Caco-2 (cell line): ENCODE measurements at regions not wholly inside any gene's neighbourhood (a gene's known extent, or its start where the extent isn't known, plus 50 kb on each side); places are given as distances from the start of the nearest gene placed in this dataset.

Experiments
- BruUV-seq: library from RNA; stranded (reverse); fragments of 400-500 nt; replicated peaks from 2 replicates; lab custom pipeline; 2021; lab: Mats Ljungman, UMichigan
- CTCF ChIA-PET: fragments of 300-600 bp; sonication (Branson Sonifier 250); formaldehyde crosslinking; loops from one replicate; lab custom pipeline; 2022; ENCODE audit warnings: antibody characterized with exemption; lab: Charles Lee
- POLR2A ChIA-PET: fragments of 300-600 bp; sonication (Branson Sonifier 250); formaldehyde crosslinking; loops from one replicate; lab custom pipeline; 2022; ENCODE audit warnings: antibody characterized with exemption; lab: Charles Lee
- DNase-seq, 2 experiments: peaks; one replicate each; pipeline versions ENCODE4 v3.0.0 to v3.0.0-alpha.2; 2020 to 2022
- H3K27me3 ChIP-seq: replicated peaks from 2 replicates; pipeline ENCODE4 v1.6.0; 2011; ENCODE audit warnings: low read length; ENCODE audit not compliant: control insufficient read depth, insufficient read depth
- H3K36me3 ChIP-seq: 2 replicates; pipeline ENCODE4 v1.5.1; 2011; ENCODE audit warnings: low read length; ENCODE audit not compliant: control insufficient read depth, insufficient read depth
- H3K4me1 ChIP-seq: fragments of 250-450 bp; sonication (Bioruptor Pico); 2 replicates; pipeline ENCODE4 v1.5.1; 2020; ENCODE audit warnings: mild to moderate bottlenecking
- H3K4me3 ChIP-seq: 2 replicates; pipeline ENCODE4 v1.5.1; 2011; ENCODE audit warnings: low read depth, mild to moderate bottlenecking, control low read depth, low read length
- H3K9me3 ChIP-seq: fragments of 250-450 bp; sonication (Bioruptor Pico); 2 replicates; pipeline ENCODE4 v1.5.1; 2020; ENCODE audit warnings: mild to moderate bottlenecking, moderate library complexity
- H3K27ac Mint-ChIP-seq: one replicate; pipeline ENCODE4 v1.8.0; 2022; ENCODE audit warnings: mixed read lengths; ENCODE audit not compliant: unreplicated experiment
- H3K27me3 Mint-ChIP-seq: one replicate; pipeline ENCODE4 v1.8.0; 2022; ENCODE audit warnings: mixed read lengths; ENCODE audit not compliant: insufficient read depth, unreplicated experiment
- H3K36me3 Mint-ChIP-seq: one replicate; pipeline ENCODE4 v1.8.0; 2022; ENCODE audit warnings: mild to moderate bottlenecking, mixed read lengths; ENCODE audit not compliant: insufficient read depth, unreplicated experiment
- H3K4me1 Mint-ChIP-seq: one replicate; pipeline ENCODE4 v1.8.0; 2022; ENCODE audit warnings: low read depth, mixed read lengths; ENCODE audit not compliant: unreplicated experiment
- H3K4me3 Mint-ChIP-seq: one replicate; pipeline ENCODE4 v1.8.0; 2022; ENCODE audit warnings: mild to moderate bottlenecking, moderate library complexity, mixed read lengths; ENCODE audit not compliant: unreplicated experiment
- H3K9me3 Mint-ChIP-seq: one replicate; pipeline ENCODE4 v1.8.0; 2022; ENCODE audit warnings: mixed read lengths; ENCODE audit not compliant: unreplicated experiment
- CTCF ChIP-seq, 2 experiments: fragments of 200-600 bp in 1 of 2; IDR thresholded peaks; 1 replicate in 1 of 2; 2 replicates in 1 of 2; pipeline versions ENCODE4 v1.5.1 to v1.8.0; 2011 to 2022; ENCODE audit warnings: antibody characterized with exemption in 1 of 2, control low read depth in 1 of 2, inconsistent platforms in 1 of 2, low read depth in 1 of 2, low read length in 1 of 2, mild to moderate bottlenecking in 1 of 2, moderate library complexity in 1 of 2; ENCODE audit not compliant: insufficient read depth in 1 of 2, severe bottlenecking in 1 of 2, unreplicated experiment in 1 of 2
- intact Hi-C: fragments of 100-400 bp; cut with micrococcal nuclease; formaldehyde crosslinking; loops from one replicate; pipeline ENCODE4 v1.10.0; 2022; ENCODE audit not compliant: unreplicated experiment

- no peak for DNase-seq
- Mint-ChIP-seq H3K4me1 (no peaks in the 10 kb centered on the region), H3K27me3 (peaks cover 10% of the 10 kb centered on the region), H3K36me3 (peaks cover 4% of the 10 kb centered on the region), H3K4me3 (no peak overlapping the region), H3K9me3 (no peaks in the 10 kb centered on the region), H3K27ac (no peak overlapping the region)
- Histone ChIP-seq H3K36me3 (no peaks in the 10 kb centered on the region), H3K9me3 (no peaks in the 10 kb centered on the region), H3K27me3 (no peaks in the 10 kb centered on the region), H3K4me3 (no peak overlapping the region), H3K4me1 (no peaks in the 10 kb centered on the region)
- ChIA-PET POLR2A (no interaction called here), CTCF (no interaction called here)
- no peak for TF ChIP-seq CTCF (IDR thresholded peaks at IDR 0.05; ENCODE audit: insufficient read depth in 1 of 2, low read depth in 1 of 2, low read length in 1 of 2, severe bottlenecking in 1 of 2, unreplicated experiment in 1 of 2)
- intact Hi-C loops, result no loop called here
- no TSS peak for BruUV-seq
Measured at GRCh38 chr3:10721101-10721500, 94.9 kb upstream of the SLC6A11 start.

GRCh38 chr3:10722911-10723310, 93.1 kb upstream of the SLC6A11 start:
- no peak for DNase-seq
- Histone ChIP-seq H3K4me1 (no peaks in the 10 kb centered on the region), H3K4me3 (no peak overlapping the region), H3K9me3 (no peaks in the 10 kb centered on the region), H3K36me3 (no peaks in the 10 kb centered on the region), H3K27me3 (no peaks in the 10 kb centered on the region)
- BruUV-seq, result no TSS peak
- Mint-ChIP-seq H3K4me1 (no peaks in the 10 kb centered on the region), H3K4me3 (no peak overlapping the region), H3K27me3 (peaks cover 13% of the 10 kb centered on the region), H3K27ac (no peak overlapping the region), H3K36me3 (peaks cover 5% of the 10 kb centered on the region), H3K9me3 (no peaks in the 10 kb centered on the region)
- CTCF ChIA-PET, result no interaction called here
- intact Hi-C loops, result no loop called here
- POLR2A ChIA-PET, result no interaction called here
- TF ChIP-seq CTCF (IDR thresholded peaks at IDR 0.05; ENCODE audit: insufficient read depth in 1 of 2, low read depth in 1 of 2, low read length in 1 of 2, severe bottlenecking in 1 of 2, unreplicated experiment in 1 of 2), result no peak

GRCh38 chr3:10723991-10724390, 92.0 kb upstream of the SLC6A11 start:
- no peaks in the 10 kb centered on the region for H3K4me1 ChIP-seq
- H3K9me3 ChIP-seq, result no peaks in the 10 kb centered on the region
- DNase-seq, result no peak
- no TSS peak for BruUV-seq
- H3K27me3 Mint-ChIP-seq, result peaks cover 13% of the 10 kb centered on the region
- TF ChIP-seq CTCF (IDR thresholded peaks at IDR 0.05; ENCODE audit: insufficient read depth in 1 of 2, low read depth in 1 of 2, low read length in 1 of 2, severe bottlenecking in 1 of 2, unreplicated experiment in 1 of 2), result no peak
- peaks cover 5% of the 10 kb centered on the region for H3K36me3 Mint-ChIP-seq
- H3K9me3 Mint-ChIP-seq, result no peaks in the 10 kb centered on the region
- ChIA-PET CTCF (no interaction called here), POLR2A (no interaction called here)
- H3K27ac Mint-ChIP-seq, result no peak overlapping the region
- H3K27me3 ChIP-seq, result no peaks in the 10 kb centered on the region
- H3K4me3 ChIP-seq, result no peak overlapping the region
- H3K36me3 ChIP-seq, result no peaks in the 10 kb centered on the region
- H3K4me3 Mint-ChIP-seq, result no peak overlapping the region
- no peaks in the 10 kb centered on the region for H3K4me1 Mint-ChIP-seq
- intact Hi-C loops, result no loop called here
